PC-9 (cell line): ENCODE measurements at regions not wholly inside any gene's neighbourhood (a gene's known extent, or its start where the extent isn't known, plus 50 kb on each side); places are given as distances from the start of the nearest gene placed in this dataset.

ENCODE experiments used
- BruUV-seq: library from RNA; stranded (reverse); fragments of 400-500 nt; replicated peaks from 2 replicates; lab custom pipeline; 2021; lab: Mats Ljungman, UMichigan
- CTCF ChIA-PET: fragments of 300-600 bp; sonication (Branson Sonifier 250); formaldehyde crosslinking; loops from one replicate; lab custom pipeline; 2022; ENCODE audit warnings: antibody characterized with exemption; lab: Charles Lee
- POLR2A ChIA-PET: fragments of 300-600 bp; sonication (Branson Sonifier 250); formaldehyde crosslinking; loops from one replicate; lab custom pipeline; 2022; ENCODE audit warnings: antibody characterized with exemption; ENCODE audit not compliant: unreplicated experiment; lab: Charles Lee
- DNase-seq, 2 experiments: peaks; one replicate each; pipeline versions ENCODE4 v3.0.0 to v3.0.0-alpha.2; 2015 to 2022; ENCODE audit warnings: mixed read lengths in 1 of 2
- H2AFZ ChIP-seq: fragments of 200-600 bp; sonication (generic); 2 replicates; pipeline ENCODE4 v1.8.1; 2017; ENCODE audit warnings: antibody characterized with exemption
- H3F3A ChIP-seq: fragments of 200-600 bp; sonication (generic); 2 replicates; pipeline ENCODE4 v1.8.1; 2017; ENCODE audit warnings: antibody characterized with exemption, mild to moderate bottlenecking, low read depth; ENCODE audit not compliant: insufficient read depth
- H3K27ac ChIP-seq: fragments of 200-600 bp; sonication (generic); 2 replicates; pipeline ENCODE4 v1.6.1; 2016; ENCODE audit warnings: mixed run types
- H3K27me3 ChIP-seq: fragments of 200-600 bp; sonication (generic); 2 replicates; pipeline ENCODE4 v1.6.1; 2016; ENCODE audit warnings: low read depth, mixed run types; ENCODE audit not compliant: insufficient read depth
- H3K36me3 ChIP-seq: fragments of 200-600 bp; sonication (generic); 2 replicates; pipeline ENCODE4 v1.6.1; 2016; ENCODE audit warnings: low read depth, mixed run types
- H3K4me1 ChIP-seq: fragments of 200-600 bp; sonication (generic); replicated peaks from 2 replicates; pipeline ENCODE4 v1.6.1; 2016; ENCODE audit warnings: mixed run types; ENCODE audit not compliant: insufficient read depth
- H3K4me2 ChIP-seq: fragments of 200-600 bp; sonication (generic); 2 replicates; pipeline ENCODE4 v1.6.1; 2017; ENCODE audit warnings: mixed run types
- H3K4me3 ChIP-seq: fragments of 200-600 bp; sonication (generic); 2 replicates; pipeline ENCODE4 v1.6.1; 2016; ENCODE audit warnings: mixed run types
- H3K79me2 ChIP-seq: fragments of 200-600 bp; sonication (generic); 2 replicates; pipeline ENCODE4 v1.6.1; 2017; ENCODE audit warnings: low read depth, mixed run types
- H3K9me2 ChIP-seq: fragments of 200-600 bp; sonication (generic); 2 replicates; pipeline ENCODE4 v1.8.1; 2017; ENCODE audit warnings: mild to moderate bottlenecking; ENCODE audit not compliant: insufficient read depth
- H3K9me3 ChIP-seq: fragments of 200-600 bp; sonication (generic); 2 replicates; pipeline ENCODE4 v1.8.1; 2016; ENCODE audit warnings: low read depth; ENCODE audit not compliant: insufficient read depth
- H4K20me1 ChIP-seq: fragments of 200-600 bp; sonication (generic); 2 replicates; pipeline ENCODE4 v1.8.1; 2017; ENCODE audit not compliant: insufficient read depth
- EZH2 ChIP-seq: fragments of 200-600 bp; sonication (generic); IDR thresholded peaks from 2 replicates; pipeline ENCODE4 v1.8.0; 2017; ENCODE audit warnings: antibody characterized with exemption, low read depth
- intact Hi-C: fragments of 100-400 bp; cut with micrococcal nuclease; formaldehyde crosslinking; loops from one replicate; pipeline ENCODE4 v1.10.0; 2022; ENCODE audit not compliant: unreplicated experiment
- TF ChIP-seq, protein P1 (sequence below): fragments of 200-600 bp; sonication (generic); conservative IDR thresholded peaks from 2 replicates; pipeline ENCODE4 v1.6.1; 2017; ENCODE audit warnings: mixed run types, antibody characterized with exemption, mild to moderate bottlenecking, moderate library complexity

DNA sequence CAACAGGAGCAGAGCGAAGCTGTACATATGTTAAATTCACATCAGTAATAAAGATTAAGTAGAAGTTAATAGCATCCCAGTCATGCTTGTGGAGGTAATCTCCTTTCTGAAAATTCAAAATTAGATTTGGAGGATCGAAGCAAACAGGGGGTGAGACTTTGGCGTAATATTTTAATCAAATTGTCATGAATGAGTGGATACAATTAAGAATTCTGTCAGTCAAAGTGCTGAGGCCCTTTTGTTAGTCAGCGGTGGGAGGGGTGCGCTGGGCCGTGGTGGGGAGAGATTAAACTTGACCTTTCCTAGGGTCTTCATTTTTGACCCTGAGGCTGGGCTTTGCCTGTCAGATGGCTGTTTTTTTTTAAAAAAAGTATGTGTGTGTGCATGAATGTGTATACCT lies 226.7 kb downstream of the VRK1 start:
- intact Hi-C loops: no loop called here
- no peaks in the 10 kb centered on the region for H3K9me2 ChIP-seq
- CTCF ChIA-PET: no interaction called here
- H2AFZ ChIP-seq: no peak overlapping the region
- no peak for DNase-seq
- no peak overlapping the region for H3K27ac ChIP-seq
- no peaks in the 10 kb centered on the region for H3K36me3 ChIP-seq
- no peak for TF ChIP-seq EZH2
- TF ChIP-seq, protein P1, sequence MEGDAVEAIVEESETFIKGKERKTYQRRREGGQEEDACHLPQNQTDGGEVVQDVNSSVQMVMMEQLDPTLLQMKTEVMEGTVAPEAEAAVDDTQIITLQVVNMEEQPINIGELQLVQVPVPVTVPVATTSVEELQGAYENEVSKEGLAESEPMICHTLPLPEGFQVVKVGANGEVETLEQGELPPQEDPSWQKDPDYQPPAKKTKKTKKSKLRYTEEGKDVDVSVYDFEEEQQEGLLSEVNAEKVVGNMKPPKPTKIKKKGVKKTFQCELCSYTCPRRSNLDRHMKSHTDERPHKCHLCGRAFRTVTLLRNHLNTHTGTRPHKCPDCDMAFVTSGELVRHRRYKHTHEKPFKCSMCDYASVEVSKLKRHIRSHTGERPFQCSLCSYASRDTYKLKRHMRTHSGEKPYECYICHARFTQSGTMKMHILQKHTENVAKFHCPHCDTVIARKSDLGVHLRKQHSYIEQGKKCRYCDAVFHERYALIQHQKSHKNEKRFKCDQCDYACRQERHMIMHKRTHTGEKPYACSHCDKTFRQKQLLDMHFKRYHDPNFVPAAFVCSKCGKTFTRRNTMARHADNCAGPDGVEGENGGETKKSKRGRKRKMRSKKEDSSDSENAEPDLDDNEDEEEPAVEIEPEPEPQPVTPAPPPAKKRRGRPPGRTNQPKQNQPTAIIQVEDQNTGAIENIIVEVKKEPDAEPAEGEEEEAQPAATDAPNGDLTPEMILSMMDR: no peak
- no peaks in the 10 kb centered on the region for H3K4me1 ChIP-seq
- no peaks in the 10 kb centered on the region for H3K27me3 ChIP-seq
- H3K4me3 ChIP-seq: no peak overlapping the region
- H3K9me3 ChIP-seq: no peaks in the 10 kb centered on the region
- no TSS peak for BruUV-seq
- POLR2A ChIA-PET: no interaction called here
- H3K79me2 ChIP-seq: no peaks in the 10 kb centered on the region
- H3F3A ChIP-seq: no peaks in the 10 kb centered on the region
- H3K4me2 ChIP-seq: no peak overlapping the region
- H4K20me1 ChIP-seq: no peaks in the 10 kb centered on the region

DNA sequence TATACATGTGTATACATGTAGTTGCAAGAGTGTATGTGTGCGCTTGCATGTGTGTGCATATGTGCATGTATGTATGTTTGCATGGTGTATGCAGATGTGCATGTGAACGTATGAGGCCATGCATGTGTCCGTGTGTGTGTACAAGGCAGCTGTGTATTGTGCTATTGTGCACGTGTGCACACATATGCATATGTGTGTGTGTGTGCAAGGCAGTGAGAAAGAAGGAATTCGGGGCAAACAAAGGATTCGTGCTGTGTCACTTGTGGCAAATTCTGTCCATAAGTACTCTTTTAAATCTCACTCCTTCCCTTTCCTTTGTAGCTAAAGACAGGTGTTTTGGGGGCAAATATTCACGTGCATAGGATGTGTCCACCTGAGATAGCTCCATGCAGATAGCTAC lies 227.1 kb downstream of the VRK1 start:
- H4K20me1 ChIP-seq: no peaks in the 10 kb centered on the region
- H3F3A ChIP-seq: no peaks in the 10 kb centered on the region
- CTCF ChIA-PET: no interaction called here
- no peaks in the 10 kb centered on the region for H3K4me1 ChIP-seq
- H3K79me2 ChIP-seq: no peaks in the 10 kb centered on the region
- no peak for TF ChIP-seq EZH2
- TF ChIP-seq, protein P1: no peak
- no TSS peak for BruUV-seq
- H3K4me3 ChIP-seq: no peak overlapping the region
- no peak overlapping the region for H3K4me2 ChIP-seq
- H3K9me3 ChIP-seq: no peaks in the 10 kb centered on the region
- intact Hi-C loops: no loop called here
- POLR2A ChIA-PET: no interaction called here
- DNase-seq: no peak
- no peaks in the 10 kb centered on the region for H3K9me2 ChIP-seq
- no peaks in the 10 kb centered on the region for H3K36me3 ChIP-seq
- H2AFZ ChIP-seq: no peak overlapping the region
- no peak overlapping the region for H3K27ac ChIP-seq
- no peaks in the 10 kb centered on the region for H3K27me3 ChIP-seq

- intact Hi-C loops: no loop called here
- CTCF ChIA-PET: no interaction called here
Observed at GRCh38 chr14:97025722-97026121, 228.5 kb downstream of the VRK1 start.

More at GRCh38 chr14:97025722-97026121, 228.5 kb downstream of the VRK1 start:
- Histone ChIP-seq H3K4me1 (no peaks in the 10 kb centered on the region), H3K79me2 (no peaks in the 10 kb centered on the region), H3K27me3 (no peaks in the 10 kb centered on the region), H3K27ac (no peak overlapping the region), H3K4me2 (no peak overlapping the region), H3K4me3 (no peak overlapping the region), H3K9me3 (no peaks in the 10 kb centered on the region), H3F3A (no peaks in the 10 kb centered on the region), H2AFZ (no peak overlapping the region), H4K20me1 (no peaks in the 10 kb centered on the region), H3K9me2 (no peaks in the 10 kb centered on the region), H3K36me3 (no peaks in the 10 kb centered on the region)
- BruUV-seq: no TSS peak
- POLR2A ChIA-PET: no interaction called here
- no peak for TF ChIP-seq EZH2
- TF ChIP-seq, protein P1: no peak
- DNase-seq: no peak
